OCI-LY1 (cell line): ENCODE measurements at regions not wholly inside any gene's neighbourhood (a gene's known extent, or its start where the extent isn't known, plus 50 kb on each side); places are given as distances from the start of the nearest gene placed in this dataset.

Source experiments
- EZH2 ChIP-seq: fragments of 200-600 bp; sonication (generic), shearing (Covaris generic); IDR thresholded peaks from 2 replicates; pipeline ENCODE4 v1.8.0; 2017; ENCODE audit warnings: borderline replicate concordance, mixed run types, mild to moderate bottlenecking, antibody characterized with exemption, low read length, moderate library complexity, mixed read lengths
- TF ChIP-seq, protein P1 (sequence below): fragments of 200-600 bp; sonication (generic), shearing (Covaris generic); IDR thresholded peaks from 2 replicates; pipeline ENCODE4 v1.5.1; 2017; ENCODE audit warnings: mild to moderate bottlenecking, antibody characterized with exemption, low read length, moderate library complexity, mixed read lengths

DNA sequence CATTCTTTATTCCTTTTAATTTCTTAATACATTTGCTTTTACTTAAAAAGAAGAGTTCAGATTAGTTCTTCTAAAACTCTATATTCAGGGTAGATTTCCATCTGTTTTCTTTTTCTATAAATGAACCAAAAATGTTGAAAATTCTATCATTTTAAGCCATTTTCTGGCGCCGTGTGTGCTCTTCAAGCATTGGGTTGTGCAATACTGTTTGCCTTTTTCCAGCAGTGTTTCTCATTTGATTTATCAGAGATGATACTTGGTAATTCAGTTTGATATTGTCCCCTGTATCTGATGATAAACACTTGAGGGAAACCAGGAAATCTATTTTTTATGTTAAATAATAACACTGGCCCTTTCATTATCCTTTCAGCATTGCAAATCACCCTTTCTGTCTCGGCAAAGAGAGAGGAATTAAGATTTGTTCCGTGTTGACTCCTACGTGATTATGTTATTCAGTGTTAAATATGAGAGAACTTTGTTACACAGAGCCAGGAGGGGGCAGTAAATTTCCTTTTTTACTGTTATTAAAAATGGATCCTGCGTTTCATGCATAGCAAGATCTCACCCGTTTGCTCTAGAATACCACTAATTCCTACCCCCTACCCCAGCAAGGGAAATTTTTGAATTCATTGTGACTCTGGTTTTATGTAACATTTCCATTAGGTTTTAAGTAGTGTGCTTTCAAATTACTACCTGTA is 606.9 kb upstream of the RBFOX1 start:
- no peak for TF ChIP-seq EZH2
- TF ChIP-seq, protein P1, sequence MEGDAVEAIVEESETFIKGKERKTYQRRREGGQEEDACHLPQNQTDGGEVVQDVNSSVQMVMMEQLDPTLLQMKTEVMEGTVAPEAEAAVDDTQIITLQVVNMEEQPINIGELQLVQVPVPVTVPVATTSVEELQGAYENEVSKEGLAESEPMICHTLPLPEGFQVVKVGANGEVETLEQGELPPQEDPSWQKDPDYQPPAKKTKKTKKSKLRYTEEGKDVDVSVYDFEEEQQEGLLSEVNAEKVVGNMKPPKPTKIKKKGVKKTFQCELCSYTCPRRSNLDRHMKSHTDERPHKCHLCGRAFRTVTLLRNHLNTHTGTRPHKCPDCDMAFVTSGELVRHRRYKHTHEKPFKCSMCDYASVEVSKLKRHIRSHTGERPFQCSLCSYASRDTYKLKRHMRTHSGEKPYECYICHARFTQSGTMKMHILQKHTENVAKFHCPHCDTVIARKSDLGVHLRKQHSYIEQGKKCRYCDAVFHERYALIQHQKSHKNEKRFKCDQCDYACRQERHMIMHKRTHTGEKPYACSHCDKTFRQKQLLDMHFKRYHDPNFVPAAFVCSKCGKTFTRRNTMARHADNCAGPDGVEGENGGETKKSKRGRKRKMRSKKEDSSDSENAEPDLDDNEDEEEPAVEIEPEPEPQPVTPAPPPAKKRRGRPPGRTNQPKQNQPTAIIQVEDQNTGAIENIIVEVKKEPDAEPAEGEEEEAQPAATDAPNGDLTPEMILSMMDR: peak; percentile 35; the same call in 1 of the 2 replicates
